HG03159 (cell line): ENCODE measurements at regions not wholly inside any gene's neighbourhood (a gene's known extent, or its start where the extent isn't known, plus 50 kb on each side); places are given as distances from the start of the nearest gene placed in this dataset.
A peak's percentile ranks its signal among the peaks of the same experiment; 100 is the strongest.
"Not testable (repeated sequence)": the region's sequence is repeated elsewhere in the genome, so short reads cannot be mapped to it uniquely, and the experiment has no call there.

ENCODE experiments used
- ATAC-seq: cut with Tn5 transposase; IDR thresholded peaks from one replicate; pipeline ENCODE4 v1.9.1; 2021; ENCODE audit warnings: mild to moderate bottlenecking, moderate library complexity; ENCODE audit not compliant: unreplicated experiment

GRCh38 chr11:95652002-95652472, 137.5 kb downstream of the FAM76B start:
- ATAC-seq: no peak

DNA sequence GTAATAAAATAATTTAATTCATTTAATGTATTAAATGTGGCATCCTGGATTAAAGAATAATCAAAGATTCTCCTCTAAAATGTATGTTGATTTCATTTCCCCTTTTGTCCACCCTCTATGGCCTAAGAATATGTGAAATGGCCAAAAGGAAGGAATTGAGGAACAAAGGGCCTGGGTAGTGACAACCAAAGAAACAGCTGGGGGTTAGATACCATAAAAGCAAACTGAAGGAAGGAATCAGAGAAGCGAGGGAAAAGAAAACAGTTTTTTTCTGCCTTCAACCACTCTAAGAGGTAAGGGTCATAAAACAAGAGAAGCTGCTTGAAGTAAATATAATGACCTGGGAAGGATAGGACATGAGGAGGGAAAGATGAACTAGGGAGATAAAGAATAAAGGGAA, 139.3 kb downstream of the FAM76B start:
- no peak for ATAC-seq

GRCh38 chr11:95647871-95648270, 141.7 kb downstream of the FAM76B start:
- no peak for ATAC-seq

- ATAC-seq: no peak
Measured at GRCh38 chr11:95647355-95647754, 142.2 kb downstream of the FAM76B start.

DNA sequence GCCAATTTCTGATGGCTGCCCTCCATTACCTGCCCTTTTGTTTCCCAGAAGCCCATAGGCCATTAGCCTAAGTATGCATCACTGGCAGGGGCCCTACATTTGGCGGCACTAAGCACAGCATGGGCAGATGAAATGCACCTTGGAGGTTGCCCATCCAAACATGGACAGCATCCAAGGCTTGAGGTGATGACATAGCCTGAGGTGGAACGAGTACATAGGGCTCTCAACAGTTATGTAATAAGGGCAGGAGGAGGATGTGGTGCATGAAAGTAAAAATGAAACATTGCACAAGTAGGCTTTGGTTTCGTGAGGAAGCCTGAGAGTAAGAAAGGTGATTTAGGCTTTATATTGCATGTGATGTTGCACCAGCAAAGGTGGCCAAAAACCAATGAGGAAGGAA, 148.1 kb downstream of the FAM76B start:
- peak; percentile 100 for ATAC-seq

DNA sequence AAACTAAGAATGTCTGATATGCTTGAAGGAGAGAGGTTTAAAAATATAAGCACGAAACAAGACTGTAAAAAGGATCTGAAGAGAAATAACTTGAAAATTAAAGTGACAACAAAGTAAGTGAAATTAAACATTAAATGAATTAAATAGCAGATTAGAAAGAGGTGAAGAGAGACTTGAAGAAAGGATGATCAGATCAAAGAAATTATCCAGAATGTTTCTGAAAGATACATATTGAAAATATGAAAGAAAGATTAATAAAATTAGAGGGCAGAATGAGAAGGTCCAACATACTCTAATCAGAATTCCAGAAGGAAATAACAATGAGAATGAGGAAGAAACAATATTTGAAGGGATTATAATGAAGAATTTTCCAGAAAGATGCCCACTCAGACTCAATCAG, 151.1 kb downstream of the FAM76B start:
- no peak for ATAC-seq

DNA sequence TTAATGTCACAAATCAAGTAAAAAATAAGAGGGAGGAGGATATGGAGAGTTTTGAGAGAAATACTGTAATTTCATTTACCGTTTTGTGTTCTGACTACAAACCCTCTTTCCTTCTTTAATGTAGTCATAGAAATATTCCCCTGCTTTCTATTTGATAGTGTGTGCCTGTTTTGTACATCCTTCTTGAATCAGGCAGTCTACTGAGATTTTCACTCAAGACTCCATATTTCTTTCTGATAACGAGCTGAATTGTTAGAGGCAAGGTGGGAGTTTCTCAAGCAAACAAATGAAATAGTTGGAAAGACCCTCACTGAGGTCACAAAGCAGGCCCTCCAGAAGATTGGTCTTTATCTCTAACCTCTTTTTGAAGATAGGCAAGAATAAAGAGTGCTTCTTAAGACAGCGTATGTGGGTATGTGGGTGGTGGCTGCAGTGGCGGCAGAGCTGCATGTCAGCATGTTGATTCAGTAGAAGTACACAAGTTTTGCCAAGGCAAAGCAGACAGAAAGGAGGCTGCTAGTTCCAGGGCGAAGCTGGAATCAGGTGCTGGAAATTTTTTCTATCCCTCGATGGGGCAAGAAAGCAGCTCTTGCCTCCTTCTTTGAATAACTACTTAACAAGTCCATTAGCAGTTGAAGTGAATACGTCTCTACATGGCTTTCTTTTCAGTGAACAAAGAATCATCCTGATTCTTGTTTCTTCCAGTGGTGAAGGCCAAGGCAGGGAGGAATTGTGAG, 164.2 kb downstream of the FAM76B start:
- no peak for ATAC-seq

DNA sequence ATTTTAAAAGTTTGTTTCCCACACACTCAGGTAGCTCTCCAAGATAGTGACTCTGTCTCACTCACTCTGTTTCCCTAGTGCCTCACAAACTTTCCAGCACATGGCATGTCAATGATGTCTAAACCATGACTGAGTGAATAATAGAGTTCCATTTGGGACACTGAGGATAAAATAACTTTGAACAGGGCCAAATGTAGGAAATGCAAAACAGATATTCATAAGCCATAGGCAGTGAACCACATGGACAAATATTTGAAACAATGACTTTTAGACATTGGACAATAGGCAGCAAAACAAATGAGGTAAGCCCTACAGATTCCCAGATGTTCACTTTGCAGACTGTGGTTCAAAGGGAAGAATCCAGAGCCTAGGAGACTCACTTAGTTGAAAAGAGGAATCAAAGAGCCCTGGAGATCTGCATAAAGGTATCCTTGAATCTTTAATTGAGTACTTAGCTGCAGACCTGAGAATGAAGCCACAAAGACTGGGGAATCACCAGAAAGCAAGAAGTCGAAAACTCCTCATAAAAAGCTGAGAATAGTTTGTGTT, 173.3 kb downstream of the FAM76B start:
- no peak for ATAC-seq

GRCh38 chr11:95611827-95612226, 177.8 kb downstream of the FAM76B start:
- ATAC-seq: no peak

DNA sequence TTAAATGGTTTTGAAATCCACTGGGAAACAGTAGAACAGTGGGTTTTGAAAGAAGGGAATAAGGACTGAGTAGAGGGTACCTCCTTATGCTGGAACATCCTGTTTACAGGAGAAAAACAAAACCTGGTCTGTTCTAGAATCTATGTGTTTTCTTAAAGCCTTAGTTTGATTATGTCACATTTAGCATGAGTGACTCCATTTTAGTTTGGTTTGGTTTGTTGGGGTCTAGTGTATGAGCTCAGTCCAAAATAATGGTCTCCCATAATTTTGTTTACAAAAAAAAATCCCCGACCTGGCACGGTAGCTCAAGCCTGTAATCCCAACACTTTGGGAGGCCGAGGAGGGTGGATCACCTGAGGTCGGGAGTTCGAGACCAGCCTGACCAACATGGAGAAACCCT, 179.4 kb downstream of the FAM76B start:
- not testable (repeated sequence) for ATAC-seq

- no peak for ATAC-seq
Measured at GRCh38 chr11:95608093-95608492, 181.5 kb downstream of the FAM76B start.

DNA sequence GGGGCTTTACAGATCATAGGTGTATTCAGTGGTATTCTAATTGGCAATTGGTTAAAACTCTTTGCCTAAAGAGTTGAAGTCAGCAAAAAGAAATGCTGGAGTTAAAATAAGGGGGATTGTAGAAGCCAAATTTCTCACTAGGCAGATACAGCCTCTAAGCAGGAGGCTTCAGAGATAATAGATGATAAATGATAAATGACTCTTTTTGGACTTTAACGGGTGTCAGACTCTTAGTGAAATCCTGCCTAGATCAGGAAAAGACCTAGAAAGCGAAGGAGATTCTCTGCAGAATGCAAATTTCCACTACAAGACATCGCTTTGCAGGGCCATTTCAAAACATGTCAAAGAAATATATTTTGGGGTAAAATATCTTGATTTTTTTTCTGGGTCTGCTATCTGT, 182.8 kb downstream of the FAM76B start:
- ATAC-seq: no peak

DNA sequence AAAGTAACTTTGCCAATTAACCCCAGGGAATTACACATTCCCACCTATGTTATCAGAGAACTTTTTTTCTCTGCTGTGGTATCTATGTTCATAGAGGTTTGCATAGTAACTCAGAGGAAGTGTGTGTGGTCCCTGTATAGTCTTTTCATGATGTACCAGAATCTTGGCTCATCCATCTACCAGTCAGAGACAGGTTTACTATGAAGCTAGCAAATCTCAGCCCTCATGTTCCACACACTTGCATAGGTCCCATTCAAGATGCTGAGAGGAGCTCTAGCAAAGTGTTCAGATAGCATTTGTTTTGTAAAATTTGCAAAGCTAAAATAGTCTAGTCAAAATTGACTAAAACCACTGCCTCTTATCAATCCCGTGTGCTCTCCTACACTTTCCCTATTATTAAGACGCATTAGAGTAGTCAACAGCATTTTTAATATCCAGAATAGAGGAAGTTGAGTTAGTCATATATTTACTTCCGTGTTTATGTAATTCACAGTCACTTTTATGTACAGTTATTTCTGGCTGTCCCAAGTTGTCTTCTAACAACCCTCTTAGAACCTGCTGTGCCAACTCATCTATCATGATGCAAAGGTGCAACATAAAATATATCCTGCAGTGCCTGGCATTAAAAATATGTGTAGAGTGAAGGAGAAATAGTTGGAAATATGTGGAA, 184.2 kb downstream of the FAM76B start:
- peak; percentile 59 for ATAC-seq

DNA sequence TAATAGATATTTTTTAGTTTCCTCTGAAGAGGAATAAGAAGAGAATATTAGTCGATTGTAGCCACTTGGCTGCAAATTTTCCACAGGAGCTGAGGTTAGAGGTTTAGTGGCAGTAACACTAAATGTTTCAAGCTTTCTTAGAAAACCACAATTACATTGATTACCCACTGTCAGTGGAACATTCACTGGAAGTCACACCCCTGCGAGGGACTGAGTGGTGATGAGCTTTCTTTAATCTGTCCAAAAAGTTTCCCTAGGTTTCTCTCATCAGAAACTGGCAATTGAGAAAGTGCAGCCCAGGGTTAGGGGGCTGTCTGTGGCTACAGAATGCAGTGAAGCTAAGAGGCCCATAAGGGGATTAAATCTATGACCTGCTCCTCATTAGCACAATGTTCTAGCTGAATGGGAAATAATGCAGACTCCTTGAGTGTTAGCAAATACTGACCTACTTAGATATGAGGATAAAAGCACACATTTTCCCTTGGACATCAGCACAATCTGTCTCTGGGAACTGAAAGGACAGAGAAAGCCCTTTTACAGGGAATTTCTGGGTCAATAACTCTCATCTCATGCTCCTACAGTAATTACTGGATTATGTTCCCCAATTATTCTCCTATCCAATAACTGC, 189.5 kb downstream of the FAM76B start:
- no peak for ATAC-seq

DNA sequence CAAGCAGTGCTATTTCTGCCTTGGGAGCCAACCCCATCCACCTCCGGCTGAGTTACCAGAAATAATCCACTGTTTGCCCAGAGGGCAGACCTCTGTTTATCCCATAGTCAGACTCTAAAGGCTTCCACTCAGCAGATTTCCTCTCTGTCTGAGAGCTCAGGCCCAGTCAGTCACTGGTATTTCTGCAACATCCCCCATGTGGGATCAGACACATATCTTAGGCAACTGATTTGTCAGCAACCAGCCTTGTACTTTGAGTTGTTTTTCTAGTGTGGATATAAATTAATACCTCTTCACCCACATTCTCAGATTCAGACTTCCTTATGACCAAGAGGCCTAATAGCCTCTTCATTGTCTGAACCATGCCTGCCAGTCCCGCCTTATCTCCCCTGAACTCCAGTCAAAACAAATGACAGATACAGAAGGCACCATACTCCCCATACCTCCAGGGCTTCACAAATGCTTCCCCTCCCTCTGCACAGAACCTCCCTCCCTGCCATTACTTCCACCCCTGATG, 193.6 kb downstream of the FAM76B start:
- ATAC-seq: no peak

GRCh38 chr11:95595541-95595940, 194.0 kb downstream of the FAM76B start:
- ATAC-seq: no peak

- ATAC-seq: no peak
Measured at GRCh38 chr11:95593111-95593510, 196.5 kb downstream of the FAM76B start.

DNA sequence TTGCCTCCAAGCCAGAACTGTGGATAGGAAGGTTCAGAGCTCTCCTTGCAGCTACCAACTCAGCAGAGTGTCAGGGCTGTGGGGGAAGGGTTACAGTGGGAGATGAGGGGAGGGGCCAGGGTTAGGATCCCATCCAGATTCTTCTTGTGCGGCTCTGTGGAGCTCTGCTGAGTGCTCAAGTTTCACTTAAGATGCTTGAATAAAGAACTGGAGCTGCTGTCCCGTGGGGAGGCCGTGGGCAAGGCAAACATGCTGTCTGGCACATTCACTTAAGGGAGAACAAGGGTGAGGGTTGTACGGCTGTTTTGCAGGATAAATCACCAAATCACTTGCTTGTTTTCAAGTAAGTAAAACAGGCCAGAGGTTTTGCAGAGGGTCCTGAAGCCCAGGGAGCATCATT, 197.1 kb downstream of the FAM76B start:
- ATAC-seq: no peak

DNA sequence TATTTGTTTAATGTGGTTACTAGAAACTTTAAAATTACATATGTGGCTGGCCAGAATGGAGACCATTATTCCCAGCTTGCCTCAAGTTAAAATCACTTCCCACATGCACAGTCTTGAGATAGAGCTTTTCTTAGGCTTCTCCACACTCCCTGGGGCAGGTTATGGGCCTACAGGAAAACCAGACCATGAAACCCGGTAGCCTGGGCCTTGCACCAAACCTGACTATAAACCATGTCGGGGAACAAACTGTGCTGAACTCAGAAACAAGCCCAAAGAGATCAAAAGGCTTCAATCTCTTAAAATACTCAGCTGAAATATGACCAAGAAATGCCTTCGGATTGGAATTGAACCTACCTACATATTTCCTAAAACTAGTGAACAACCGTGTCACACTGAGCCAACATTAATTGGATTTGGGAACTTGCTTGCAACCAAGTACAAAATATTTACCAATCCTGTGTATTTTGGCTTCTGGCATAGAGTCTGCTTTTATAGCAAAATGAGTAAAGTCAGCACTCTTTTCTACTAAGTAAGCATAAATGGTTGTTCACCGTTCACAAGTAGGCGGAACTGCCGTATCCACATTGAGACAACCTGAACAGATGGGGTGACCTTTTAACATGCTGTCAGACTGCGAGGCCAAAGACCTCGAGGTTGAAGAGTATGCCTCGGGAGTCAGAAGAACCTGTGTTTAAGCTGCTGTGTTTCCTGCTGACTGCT, 199.5 kb downstream of the FAM76B start:
- no peak for ATAC-seq

DNA sequence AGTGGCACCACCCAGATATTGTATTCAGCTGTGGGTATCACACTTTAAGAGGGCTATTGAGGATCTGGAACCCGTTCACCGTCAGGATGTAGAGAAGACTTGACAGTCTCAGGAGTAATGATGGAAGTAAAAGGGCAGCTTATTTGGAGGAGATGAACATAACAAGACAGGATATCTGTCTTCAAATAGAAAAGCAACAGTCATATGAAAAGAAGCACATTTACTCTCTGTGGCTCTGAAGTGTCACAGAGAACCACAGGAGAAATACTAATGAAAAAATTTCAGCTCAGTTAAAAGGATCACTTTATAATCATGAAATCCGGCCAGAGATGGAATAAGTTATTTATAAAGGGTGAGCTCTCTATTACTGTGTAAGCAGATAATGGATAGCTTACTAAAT, 200.8 kb downstream of the FAM76B start:
- no peak for ATAC-seq

DNA sequence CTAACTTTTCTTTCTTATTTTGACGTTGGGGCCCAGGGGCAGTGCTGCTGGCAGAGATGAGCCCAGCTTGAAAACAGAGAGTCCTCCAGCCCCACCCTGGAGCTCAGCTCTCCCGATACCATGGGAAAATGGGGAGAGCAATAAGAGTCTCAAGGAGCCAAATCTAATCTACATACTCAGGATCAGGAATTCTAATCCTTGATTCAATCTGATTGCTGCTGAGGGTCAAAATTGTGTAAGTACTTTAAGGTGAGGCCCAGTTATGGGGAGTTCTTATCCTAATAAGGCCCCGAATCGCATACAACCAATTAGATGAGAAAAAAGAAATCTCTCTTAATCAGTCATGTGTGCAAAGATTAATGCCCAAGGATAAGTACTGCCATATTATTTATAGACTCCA, 202.9 kb downstream of the FAM76B start:
- ATAC-seq: no peak
